GM10266 (cell line): ENCODE measurements at regions not wholly inside any gene's neighbourhood (a gene's known extent, or its start where the extent isn't known, plus 50 kb on each side); places are given as distances from the start of the nearest gene placed in this dataset.

Experiments
- DNase-seq: peaks from one replicate; pipeline ENCODE4 v3.0.0; 2012; ENCODE audit errors: extremely low spot score
- TF ChIP-seq, protein P1 (sequence below): IDR thresholded peaks from 2 replicates; pipeline ENCODE4 v1.5.1; 2012; ENCODE audit warnings: mild to moderate bottlenecking, low read depth; ENCODE audit not compliant: control insufficient read depth, insufficient read depth; ENCODE audit errors: missing control alignments

- TF ChIP-seq, protein P1, sequence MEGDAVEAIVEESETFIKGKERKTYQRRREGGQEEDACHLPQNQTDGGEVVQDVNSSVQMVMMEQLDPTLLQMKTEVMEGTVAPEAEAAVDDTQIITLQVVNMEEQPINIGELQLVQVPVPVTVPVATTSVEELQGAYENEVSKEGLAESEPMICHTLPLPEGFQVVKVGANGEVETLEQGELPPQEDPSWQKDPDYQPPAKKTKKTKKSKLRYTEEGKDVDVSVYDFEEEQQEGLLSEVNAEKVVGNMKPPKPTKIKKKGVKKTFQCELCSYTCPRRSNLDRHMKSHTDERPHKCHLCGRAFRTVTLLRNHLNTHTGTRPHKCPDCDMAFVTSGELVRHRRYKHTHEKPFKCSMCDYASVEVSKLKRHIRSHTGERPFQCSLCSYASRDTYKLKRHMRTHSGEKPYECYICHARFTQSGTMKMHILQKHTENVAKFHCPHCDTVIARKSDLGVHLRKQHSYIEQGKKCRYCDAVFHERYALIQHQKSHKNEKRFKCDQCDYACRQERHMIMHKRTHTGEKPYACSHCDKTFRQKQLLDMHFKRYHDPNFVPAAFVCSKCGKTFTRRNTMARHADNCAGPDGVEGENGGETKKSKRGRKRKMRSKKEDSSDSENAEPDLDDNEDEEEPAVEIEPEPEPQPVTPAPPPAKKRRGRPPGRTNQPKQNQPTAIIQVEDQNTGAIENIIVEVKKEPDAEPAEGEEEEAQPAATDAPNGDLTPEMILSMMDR = no peak
- no peak for DNase-seq
Measured at GRCh38 chr13:79160818-79161217, 245.2 kb downstream of the RBM26 start.

DNA sequence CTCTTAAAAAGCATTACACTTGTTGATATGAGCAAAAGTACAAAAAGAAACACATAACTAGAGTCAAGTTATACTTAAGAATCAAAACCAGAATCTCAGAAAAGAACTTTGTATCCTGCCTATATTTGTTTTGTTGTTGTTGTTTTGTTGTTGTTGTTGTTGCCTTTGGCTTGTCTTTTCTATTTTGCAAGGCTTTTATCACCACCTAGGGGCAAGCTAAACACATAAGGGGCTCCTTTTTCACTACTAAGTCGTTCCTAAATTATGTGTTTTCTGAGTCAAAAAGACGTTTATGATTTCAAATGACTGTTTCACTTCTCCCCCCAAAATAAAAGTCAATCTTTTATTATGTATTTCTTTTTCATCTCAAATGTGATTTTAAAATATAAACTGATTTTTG lies 250.2 kb downstream of the RBM26 start:
- no peak for DNase-seq
- TF ChIP-seq, protein P1 = no peak

DNA sequence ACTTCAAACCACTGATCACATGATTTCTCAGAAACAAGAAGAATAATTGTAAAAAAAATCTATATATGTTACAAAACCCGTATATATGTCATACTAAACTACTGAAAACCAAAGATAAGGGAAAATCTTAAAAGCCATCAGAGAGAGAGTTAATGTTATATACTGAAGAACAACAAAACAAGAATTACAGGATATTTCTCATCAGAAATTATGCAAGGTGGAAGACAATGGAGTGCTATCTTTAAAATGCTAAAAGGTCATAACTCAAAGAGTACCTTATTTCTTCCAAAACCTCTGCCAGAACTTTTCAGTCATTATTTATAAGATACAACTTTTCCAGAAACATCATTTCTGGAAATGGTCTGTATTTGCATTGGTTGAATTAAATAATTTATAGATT lies 256.8 kb downstream of the RBM26 start:
- TF ChIP-seq, protein P1 = no peak
- DNase-seq = no peak

DNA sequence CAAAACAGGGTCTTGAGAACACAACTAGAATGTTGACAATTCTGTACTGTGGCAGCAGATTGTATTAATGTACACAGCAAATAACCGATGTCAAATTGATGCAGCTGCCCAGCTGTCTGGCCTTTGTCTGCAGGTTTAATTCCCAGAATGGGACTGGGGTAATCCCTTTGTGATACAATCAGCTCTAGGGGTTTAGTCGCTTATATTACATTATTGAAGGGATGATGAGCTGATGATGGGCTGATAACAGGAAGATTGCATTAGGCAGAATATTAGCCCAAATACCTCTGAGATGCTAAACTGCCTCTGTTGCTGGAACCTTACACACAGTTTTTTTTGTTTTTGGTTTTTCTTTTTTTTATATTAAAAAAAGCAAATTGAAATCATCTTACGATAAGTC lies 265.0 kb downstream of the RBM26 start:
- DNase-seq = no peak
- TF ChIP-seq, protein P1 = no peak

- DNase-seq = no peak
- TF ChIP-seq, protein P1 = no peak
Measured at GRCh38 chr13:79128158-79128557, 277.9 kb downstream of the RBM26 start.

DNA sequence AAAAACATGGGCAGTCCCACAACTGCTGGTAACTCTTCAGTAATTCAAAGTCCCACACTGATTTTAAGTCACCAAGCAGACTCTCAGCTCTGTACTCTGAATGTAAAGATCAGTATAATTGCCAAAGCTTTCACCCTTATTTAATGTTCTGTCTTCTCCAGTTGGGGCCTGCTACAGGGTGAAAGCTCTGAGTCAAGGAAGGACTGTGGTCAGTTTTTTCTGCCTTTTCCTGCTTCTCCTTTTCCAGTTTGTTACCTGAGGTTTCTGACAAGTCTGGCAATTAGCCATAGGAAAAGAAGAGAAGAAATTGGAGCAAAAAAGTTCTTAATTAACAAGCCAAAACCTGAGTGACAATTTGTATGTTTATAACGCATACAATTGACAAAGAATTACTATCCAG lies 279.3 kb downstream of the RBM26 start:
- TF ChIP-seq, protein P1 = no peak

DNA sequence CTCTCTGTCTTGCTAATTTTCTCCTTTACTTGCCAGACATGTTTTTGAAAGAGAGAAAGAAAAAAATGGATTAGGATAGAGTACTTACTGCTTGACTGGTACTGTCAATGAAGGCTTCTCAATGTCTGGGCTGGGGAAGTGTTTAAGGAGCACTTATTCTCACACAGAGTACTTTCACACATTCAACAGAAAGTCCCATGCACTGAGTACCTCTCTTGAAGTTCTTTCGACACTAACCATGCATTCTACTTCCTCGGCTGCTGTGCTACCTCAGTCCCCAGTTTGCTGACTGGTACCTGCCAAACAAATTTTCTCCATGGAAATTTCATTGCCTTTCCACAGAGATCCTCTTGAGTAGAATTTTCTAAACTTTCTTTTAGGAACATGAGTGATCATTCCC lies 281.9 kb downstream of the RBM26 start:
- no peak for DNase-seq
- TF ChIP-seq, protein P1 = no peak

More for the DNA sequence above, 279.3 kb downstream of the RBM26 start:
- DNase-seq = no peak
